K562 (cell line): ENCODE measurements at regions not wholly inside any gene's neighbourhood (a gene's known extent, or its start where the extent isn't known, plus 50 kb on each side); places are given as distances from the start of the nearest gene placed in this dataset.
A peak's percentile ranks its signal among the peaks of the same experiment; 100 is the strongest.

ENCODE experiments used
- CBX2 ChIP-seq: fragments of 200-600 bp; sonication (generic); IDR thresholded peaks from one replicate; pipeline ENCODE4 v1.6.1; 2012; ENCODE audit warnings: mild to moderate bottlenecking, low read length, inconsistent platforms; ENCODE audit not compliant: insufficient read depth, poor library complexity, severe bottlenecking
- E2F1 ChIP-seq: sonication (generic); formaldehyde crosslinking; IDR thresholded peaks from 2 replicates; pipeline ENCODE4 v1.8.1; 2023; ENCODE audit warnings: mild to moderate bottlenecking, missing genetic modification reagents, moderate library complexity
- HDAC1 ChIP-seq, 2 experiments: fragments of 450-650 bp; IDR thresholded peaks; 2 replicates each; pipeline ENCODE4 v1.6.1; 2016 to 2017; ENCODE audit warnings: inconsistent platforms in 1 of 2, mild to moderate bottlenecking in 1 of 2, moderate library complexity in 1 of 2
- HMG20B ChIP-seq: fragments of 250-450 bp; sonication (Bioruptor Pico); IDR thresholded peaks from 2 replicates; pipeline ENCODE4 v1.5.0; 2021; ENCODE audit warnings: mild to moderate bottlenecking
- HNRNPLL ChIP-seq: fragments of 200-400 bp; formaldehyde crosslinking; IDR thresholded peaks from 2 replicates; pipeline ENCODE4 v1.6.1; 2017; ENCODE audit warnings: low read length, low read depth, mild to moderate bottlenecking; ENCODE audit not compliant: poor library complexity, severe bottlenecking
- MCM2 ChIP-seq: fragments of 450-650 bp; IDR thresholded peaks from 2 replicates; pipeline ENCODE4 v1.6.1; 2017; ENCODE audit warnings: low read depth, mild to moderate bottlenecking
- MYNN ChIP-seq, 2 experiments: sonication (generic); formaldehyde crosslinking in 1 of 2; IDR thresholded peaks; 2 replicates each; pipeline versions ENCODE4 v1.5.0 to v1.6.1; 2016 to 2020; ENCODE audit warnings: antibody characterized with exemption in 1 of 2, missing genetic modification reagents in 1 of 2
- NCOA1 ChIP-seq: fragments of 450-650 bp; IDR thresholded peaks from 2 replicates; pipeline ENCODE4 v1.6.1; 2016; ENCODE audit warnings: low read depth
- PPARD ChIP-seq: fragments of 250-450 bp; sonication (Bioruptor Pico); IDR thresholded peaks from 2 replicates; pipeline ENCODE4 v1.8.0; 2022; ENCODE audit warnings: inconsistent platforms, mild to moderate bottlenecking, moderate library complexity
- RFX1 ChIP-seq: fragments of 450-650 bp; IDR thresholded peaks from 2 replicates; pipeline ENCODE4 v1.6.1; 2016; ENCODE audit warnings: mild to moderate bottlenecking, moderate library complexity
- SMARCB1 ChIP-seq: IDR thresholded peaks from 2 replicates; pipeline ENCODE4 v1.6.1; 2011; ENCODE audit warnings: improper control_type of control experiment, low read depth; ENCODE audit not compliant: insufficient read length
- SRSF7 ChIP-seq: fragments of 200-400 bp; formaldehyde crosslinking; optimal IDR thresholded peaks from 2 replicates; pipeline ENCODE3; 2017; ENCODE audit warnings: mild to moderate bottlenecking, low read depth, low read length
- ZNF23 ChIP-seq: fragments of 250-450 bp; sonication (Bioruptor Pico); IDR thresholded peaks from 2 replicates; pipeline ENCODE4 v1.4.0; 2020; ENCODE audit warnings: mild to moderate bottlenecking
- ZNF24 ChIP-seq: fragments of 450-650 bp; IDR thresholded peaks from 2 replicates; pipeline ENCODE4 v1.6.1; 2016
- ZNF277 ChIP-seq: fragments of 250-450 bp; sonication (Bioruptor Pico); IDR thresholded peaks from 2 replicates; pipeline ENCODE4 v1.8.0; 2022; ENCODE audit warnings: inconsistent platforms, mild to moderate bottlenecking, moderate library complexity, borderline replicate concordance
- ZNF407 ChIP-seq: fragments of 450-650 bp; IDR thresholded peaks from 2 replicates; pipeline ENCODE4 v1.6.1; 2016; ENCODE audit warnings: low read depth
- ZNF785 ChIP-seq: fragments of 250-450 bp; sonication (Bioruptor Pico); IDR thresholded peaks from 2 replicates; pipeline ENCODE4 v1.4.0; 2020; ENCODE audit warnings: mild to moderate bottlenecking

GRCh38 chr7:10779465-10780399 is 193.9 kb upstream of the PHF14 start (continued):
- no peak for TF ChIP-seq ZNF407
- peak in 1 of 2 experiments; percentile 56; a peak in 2 of 4 replicates for TF ChIP-seq HDAC1 (IDR thresholded peaks at IDR 0.05)
- no peak for TF ChIP-seq ZNF23 (CRISPR knock-in tag)
- no peak for TF ChIP-seq PPARD (CRISPR knock-in tag)
- TF ChIP-seq E2F1 = no peak; the same call in 1 of the 2 replicates
- no peak for TF ChIP-seq RFX1
- TF ChIP-seq SRSF7 = no peak
- no peak for TF ChIP-seq HMG20B
- TF ChIP-seq HNRNPLL = no peak
- no peak for TF ChIP-seq ZNF24
- no peak for TF ChIP-seq NCOA1
- no peak for TF ChIP-seq ZNF785 (CRISPR knock-in tag)
- no peak for TF ChIP-seq MYNN (IDR thresholded peaks at IDR 0.05)
- TF ChIP-seq MYNN (CRISPR knock-in tag; IDR thresholded peaks at IDR 0.05) = no peak
- TF ChIP-seq ZNF277 (CRISPR knock-in tag) = no peak
- no peak for TF ChIP-seq MCM2
- no peak for TF ChIP-seq SMARCB1
- no peak for TF ChIP-seq CBX2
